ENCODE measurements at regions not wholly inside any gene's neighbourhood (a gene's known extent, or its start where the extent isn't known, plus 50 kb on each side); places are given as distances from the start of the nearest gene placed in this dataset.

DNA sequence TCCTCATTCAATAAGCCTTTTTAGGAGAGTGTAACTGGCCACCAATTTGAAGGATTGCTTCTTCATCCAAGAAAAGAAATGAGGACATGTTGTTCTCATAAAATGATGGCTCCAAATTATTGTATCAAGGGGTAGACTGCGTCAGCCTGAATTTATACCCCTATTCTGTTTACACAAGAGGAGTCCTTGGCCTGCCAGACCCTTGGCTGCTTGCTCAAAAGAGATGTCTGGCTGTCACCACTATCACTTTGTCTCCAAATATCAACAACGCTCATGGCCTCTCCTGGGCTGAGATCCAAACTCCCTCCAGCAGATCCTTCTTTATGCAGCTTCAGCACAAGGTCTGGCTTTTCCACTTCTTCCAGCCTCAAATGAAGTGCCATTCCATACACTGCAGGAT lies 127.9 kb downstream of the OR13H1 start:
- TF ChIP-seq ZNF510 (tag by site-specific recombination; IDR thresholded peaks at IDR 0.05; ENCODE audit: insufficient replicate concordance) = no peak
- TF ChIP-seq, protein P1, sequence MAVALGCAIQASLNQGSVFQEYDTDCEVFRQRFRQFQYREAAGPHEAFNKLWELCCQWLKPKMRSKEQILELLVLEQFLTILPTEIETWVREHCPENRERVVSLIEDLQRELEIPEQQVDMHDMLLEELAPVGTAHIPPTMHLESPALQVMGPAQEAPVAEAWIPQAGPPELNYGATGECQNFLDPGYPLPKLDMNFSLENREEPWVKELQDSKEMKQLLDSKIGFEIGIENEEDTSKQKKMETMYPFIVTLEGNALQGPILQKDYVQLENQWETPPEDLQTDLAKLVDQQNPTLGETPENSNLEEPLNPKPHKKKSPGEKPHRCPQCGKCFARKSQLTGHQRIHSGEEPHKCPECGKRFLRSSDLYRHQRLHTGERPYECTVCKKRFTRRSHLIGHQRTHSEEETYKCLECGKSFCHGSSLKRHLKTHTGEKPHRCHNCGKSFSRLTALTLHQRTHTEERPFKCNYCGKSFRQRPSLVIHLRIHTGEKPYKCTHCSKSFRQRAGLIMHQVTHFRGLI (tag by site-specific recombination; IDR thresholded peaks at IDR 0.05) = no peak
- no peak for TF ChIP-seq ZNF791 (tag by site-specific recombination; IDR thresholded peaks at IDR 0.05)
- TF ChIP-seq, protein P2, sequence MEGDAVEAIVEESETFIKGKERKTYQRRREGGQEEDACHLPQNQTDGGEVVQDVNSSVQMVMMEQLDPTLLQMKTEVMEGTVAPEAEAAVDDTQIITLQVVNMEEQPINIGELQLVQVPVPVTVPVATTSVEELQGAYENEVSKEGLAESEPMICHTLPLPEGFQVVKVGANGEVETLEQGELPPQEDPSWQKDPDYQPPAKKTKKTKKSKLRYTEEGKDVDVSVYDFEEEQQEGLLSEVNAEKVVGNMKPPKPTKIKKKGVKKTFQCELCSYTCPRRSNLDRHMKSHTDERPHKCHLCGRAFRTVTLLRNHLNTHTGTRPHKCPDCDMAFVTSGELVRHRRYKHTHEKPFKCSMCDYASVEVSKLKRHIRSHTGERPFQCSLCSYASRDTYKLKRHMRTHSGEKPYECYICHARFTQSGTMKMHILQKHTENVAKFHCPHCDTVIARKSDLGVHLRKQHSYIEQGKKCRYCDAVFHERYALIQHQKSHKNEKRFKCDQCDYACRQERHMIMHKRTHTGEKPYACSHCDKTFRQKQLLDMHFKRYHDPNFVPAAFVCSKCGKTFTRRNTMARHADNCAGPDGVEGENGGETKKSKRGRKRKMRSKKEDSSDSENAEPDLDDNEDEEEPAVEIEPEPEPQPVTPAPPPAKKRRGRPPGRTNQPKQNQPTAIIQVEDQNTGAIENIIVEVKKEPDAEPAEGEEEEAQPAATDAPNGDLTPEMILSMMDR (tag by site-specific recombination; IDR thresholded peaks at IDR 0.05) = no peak
- no peak for TF ChIP-seq EGR2 (tag by site-specific recombination; IDR thresholded peaks at IDR 0.05; ENCODE audit: low read depth)
- no peak for TF ChIP-seq ZBTB17 (tag by site-specific recombination; IDR thresholded peaks at IDR 0.05)
- no peak for TF ChIP-seq TRIM28 (IDR thresholded peaks at IDR 0.05; ENCODE audit: borderline replicate concordance, low read length)
- TF ChIP-seq, protein P3, sequence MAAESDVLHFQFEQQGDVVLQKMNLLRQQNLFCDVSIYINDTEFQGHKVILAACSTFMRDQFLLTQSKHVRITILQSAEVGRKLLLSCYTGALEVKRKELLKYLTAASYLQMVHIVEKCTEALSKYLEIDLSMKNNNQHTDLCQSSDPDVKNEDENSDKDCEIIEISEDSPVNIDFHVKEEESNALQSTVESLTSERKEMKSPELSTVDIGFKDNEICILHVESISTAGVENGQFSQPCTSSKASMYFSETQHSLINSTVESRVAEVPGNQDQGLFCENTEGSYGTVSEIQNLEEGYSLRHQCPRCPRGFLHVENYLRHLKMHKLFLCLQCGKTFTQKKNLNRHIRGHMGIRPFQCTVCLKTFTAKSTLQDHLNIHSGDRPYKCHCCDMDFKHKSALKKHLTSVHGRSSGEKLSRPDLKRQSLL (tag by site-specific recombination; IDR thresholded peaks at IDR 0.05) = no peak
- no peak for TF ChIP-seq ZBTB1 (tag by site-specific recombination; IDR thresholded peaks at IDR 0.05)
- TF ChIP-seq PRDM2 (tag by site-specific recombination; IDR thresholded peaks at IDR 0.05; ENCODE audit: borderline replicate concordance) = no peak

Data from HEK293 (cell line).